GM19395 (cell line): ENCODE measurements at regions not wholly inside any gene's neighbourhood (a gene's known extent, or its start where the extent isn't known, plus 50 kb on each side); places are given as distances from the start of the nearest gene placed in this dataset.
A peak's percentile ranks its signal among the peaks of the same experiment; 100 is the strongest.

Source experiments
- ATAC-seq: cut with Tn5 transposase; IDR thresholded peaks from one replicate; pipeline ENCODE4 v1.9.1; 2021; ENCODE audit warnings: mild to moderate bottlenecking, moderate library complexity; ENCODE audit not compliant: unreplicated experiment

DNA sequence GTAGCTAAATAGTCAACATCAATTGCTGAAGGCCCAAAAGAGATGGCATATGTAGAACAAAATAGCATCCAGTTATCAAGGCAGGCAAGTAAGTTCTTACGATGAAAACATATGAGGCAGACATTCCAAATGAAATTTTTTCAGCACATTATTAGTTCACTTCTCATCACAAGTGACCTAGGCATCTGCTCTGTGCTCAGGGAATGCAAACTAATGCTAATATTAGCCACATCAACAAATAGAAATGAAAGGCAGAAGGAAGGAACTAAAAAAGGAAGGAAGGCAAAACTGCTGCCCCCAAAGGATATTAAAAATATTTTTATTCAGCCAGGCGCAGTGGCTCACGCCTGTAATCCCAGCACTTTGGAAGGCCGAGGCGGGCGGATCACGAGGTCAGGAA lies 51.2 kb upstream of the ROCK1 start:
- no peak for ATAC-seq

DNA sequence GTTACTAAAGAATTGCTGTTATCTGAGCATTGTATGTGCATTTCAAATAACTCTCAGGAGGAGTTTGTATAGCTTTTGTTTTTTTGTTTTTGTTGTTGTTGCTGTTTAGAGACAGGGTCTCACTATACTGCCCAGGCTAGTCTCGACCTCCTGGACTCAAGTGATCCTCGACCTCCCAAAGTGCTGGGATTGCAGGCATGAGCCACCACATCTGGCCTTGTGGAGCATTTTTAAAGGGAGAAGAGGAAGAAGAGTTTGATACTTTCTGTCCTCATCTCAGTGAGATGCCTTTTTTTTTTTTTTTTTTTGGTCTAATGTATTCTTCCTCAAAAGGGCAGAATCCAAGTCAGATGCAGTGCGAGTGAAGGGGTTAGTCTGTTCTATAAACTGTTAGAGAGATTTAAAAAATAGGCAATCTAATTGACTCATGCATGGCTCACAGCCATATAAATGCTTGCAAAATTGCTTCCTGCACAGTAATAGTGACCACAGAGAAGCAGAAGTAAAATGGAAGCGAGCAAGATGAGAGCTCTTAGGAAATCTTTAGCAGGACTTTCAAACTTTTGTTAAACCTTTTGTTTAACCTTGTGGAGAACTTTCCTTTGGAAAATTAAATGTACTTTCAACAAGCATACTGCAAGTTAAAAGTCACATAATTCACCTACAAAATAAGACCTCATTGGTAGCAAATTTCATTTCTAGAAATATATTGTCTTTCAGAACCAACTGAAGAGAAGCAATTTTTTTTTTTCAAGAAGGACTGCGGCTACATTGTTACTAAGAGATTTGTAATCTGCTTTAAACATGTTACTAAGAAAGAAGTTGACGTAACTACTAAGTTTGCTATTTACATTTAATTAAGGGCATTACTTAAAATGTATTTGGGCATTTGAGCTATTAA lies 52.3 kb upstream of the ROCK1 start:
- ATAC-seq, result no peak

DNA sequence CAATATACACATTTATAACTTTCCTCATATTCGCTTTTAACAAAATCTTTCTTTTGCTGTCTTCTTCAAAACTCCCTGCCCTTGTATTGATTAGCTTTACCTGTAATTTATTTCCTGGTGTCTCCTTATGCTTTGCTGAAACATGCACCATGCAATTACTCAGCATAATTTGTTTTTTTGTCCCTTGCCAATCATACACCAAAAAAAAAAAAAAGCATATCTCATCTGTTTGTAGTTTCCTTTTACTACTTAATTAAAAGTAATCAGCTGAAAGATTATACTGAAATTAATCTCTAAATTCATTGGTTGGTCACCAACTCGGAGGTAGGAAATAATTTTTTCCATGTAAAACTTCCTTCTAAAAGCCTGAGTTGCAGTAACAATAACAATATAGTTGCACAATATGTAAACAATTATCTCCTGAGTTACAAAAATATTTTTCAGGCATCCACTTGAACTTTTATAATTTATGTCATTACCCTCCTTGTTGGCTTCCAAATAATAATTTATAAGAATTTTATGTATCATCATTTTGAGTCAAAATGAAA lies 53.0 kb upstream of the ROCK1 start:
- no peak for ATAC-seq

DNA sequence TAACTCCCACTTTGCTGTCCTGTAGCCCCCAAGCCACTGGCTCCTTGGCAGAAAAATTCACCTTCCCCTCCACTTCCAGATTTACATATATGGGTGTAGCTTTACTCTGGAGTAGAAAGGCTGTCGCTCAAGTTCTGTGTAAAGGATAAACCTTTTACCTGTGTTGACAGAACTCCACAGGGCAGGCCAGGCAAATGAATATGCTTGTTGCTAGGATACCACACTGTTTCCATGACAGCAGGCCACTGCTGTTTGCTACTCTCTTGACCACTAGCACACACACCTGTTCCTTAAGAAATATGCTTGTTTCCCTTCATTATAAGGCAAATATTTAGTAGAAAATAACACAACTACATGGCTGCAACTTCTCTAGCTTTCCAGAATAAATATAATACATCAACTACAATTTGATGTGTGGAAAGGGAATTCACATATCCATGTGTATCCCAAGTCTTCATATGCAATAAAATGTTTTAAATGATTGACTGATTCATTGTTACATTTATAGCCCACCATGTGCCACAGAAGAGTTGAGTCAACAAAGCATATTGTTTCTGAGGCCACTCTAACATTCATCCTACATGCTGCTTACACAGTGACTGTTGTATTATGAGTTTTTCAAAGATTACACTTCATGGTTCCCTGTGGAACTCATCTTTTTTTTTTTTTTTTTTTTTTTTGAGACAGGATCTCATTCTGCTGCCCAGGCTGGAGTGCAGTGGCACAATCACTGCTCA lies 56.2 kb upstream of the ROCK1 start:
- no peak for ATAC-seq

DNA sequence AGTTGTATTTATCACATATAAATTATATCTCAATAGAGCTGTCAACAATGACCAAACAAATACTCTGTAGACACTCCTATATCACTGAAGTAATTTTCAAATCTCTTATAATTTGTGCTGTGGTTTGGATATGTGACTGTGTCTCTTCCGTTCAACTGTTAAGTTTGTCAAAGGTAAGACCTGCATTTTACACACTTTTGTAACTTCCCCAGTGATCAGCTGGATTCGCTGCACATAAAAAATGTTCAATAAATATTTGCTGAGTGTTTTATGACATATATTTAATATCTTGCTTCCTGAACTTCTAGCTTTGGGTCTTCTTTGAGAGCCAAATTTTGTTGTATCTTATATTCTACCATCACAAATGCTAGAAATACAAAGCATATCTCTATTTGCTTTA lies 57.3 kb upstream of the ROCK1 start:
- ATAC-seq, result no peak

DNA sequence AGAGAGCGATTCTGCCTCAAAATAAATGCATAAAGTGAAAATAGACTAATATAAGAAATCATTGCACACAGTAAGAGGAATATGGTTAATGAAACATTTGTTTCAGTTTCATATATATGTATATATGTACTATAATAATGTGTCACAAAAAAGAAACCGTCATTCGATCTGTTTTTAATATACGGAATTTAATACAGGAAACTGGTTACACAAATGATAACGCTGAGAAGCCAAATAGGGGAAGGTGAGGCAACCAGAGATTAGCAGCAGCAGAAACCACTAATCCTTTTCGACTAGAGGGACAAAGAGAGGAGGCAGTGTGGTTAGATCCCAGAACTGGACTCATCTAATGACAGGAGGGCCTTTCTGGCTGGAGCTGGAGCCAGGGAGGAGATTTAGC lies 64.2 kb upstream of the GREB1L start:
- no peak for ATAC-seq

DNA sequence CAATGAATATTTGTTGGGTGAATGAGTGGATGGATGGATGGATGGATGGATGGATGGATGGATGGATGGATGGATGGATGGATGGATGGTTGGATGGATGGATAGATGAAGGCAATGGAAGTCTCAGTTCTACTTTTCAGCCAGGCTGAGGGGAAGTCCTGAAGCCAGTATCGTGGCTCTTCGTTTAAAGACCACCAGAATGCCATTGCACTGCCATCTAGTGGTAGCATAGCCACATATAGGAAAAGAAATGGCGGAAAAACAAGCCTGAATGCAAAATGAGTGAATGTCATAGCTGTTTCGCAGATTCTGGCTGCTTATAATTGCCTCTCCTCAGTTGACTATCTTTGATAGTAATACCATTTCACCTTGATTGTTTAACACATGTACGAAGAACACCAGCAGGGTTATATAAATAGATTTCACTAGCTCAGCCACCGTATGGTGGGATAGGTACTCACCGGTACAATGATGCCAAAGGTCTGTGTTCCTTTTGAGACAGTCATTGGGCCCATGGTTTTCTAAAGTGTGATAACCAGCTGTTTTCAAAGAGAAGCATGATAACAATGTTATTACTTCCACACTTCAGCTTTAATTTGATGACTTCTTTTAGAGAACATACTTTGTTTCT lies 62.3 kb upstream of the GREB1L start:
- ATAC-seq, result peak; percentile 90

DNA sequence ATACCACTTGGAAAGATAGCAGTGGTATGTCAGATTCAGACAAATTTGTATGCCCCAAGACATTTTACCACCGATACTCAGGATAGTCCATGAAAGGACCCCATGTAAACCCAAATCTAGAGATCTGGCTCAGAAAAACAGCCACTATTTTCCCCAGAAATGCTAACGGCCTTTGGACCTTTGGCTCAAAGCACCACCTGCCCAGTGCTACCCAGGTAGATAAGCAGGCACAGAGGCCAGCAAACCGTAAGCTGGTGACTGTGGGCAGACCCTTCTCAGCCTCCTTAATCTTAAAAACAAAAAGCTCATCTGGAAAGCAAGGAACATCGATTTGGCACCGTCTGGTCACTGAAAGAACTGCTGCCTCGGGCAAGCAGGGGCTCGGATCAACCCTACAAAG lies 61.4 kb upstream of the GREB1L start:
- no peak for ATAC-seq

DNA sequence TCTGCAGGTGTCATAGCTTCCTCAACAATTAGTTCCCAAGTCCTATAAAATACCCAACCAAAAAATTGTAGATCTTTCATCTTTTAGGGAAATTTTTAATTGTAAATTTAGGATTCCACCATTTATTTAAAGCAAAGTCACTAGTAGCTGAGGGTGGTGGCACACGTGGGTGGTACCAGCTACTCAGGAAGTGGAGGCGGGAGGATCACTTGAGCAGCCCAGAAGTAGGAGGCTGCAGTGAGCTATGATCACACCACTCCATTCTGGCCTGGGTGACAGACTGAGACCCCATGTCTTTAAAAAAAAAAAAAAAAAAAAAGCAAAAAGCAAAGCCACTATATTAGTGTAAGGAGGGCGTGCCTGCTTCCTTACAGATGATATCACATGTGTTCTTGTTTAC lies 60.3 kb upstream of the GREB1L start:
- no peak for ATAC-seq

DNA sequence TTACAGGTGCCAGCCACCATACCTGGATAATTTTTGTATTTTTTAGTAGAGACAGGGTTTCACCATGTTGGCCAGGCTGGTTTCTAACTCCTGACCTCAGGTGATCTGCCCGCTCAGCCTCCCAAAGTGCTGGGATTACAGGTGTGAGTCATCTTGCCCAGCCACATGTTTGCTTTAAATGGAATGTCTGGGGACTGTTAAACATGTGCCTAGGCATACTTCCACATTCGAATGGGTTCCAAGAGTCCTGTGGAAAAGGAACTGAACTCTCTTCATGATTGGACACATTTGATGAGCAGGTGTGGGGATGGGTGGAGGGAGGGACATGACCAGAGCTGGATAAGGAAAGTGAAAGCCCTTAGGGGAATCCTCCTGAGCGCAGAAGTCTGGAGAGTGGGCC lies 58.4 kb upstream of the GREB1L start:
- ATAC-seq, result no peak

DNA sequence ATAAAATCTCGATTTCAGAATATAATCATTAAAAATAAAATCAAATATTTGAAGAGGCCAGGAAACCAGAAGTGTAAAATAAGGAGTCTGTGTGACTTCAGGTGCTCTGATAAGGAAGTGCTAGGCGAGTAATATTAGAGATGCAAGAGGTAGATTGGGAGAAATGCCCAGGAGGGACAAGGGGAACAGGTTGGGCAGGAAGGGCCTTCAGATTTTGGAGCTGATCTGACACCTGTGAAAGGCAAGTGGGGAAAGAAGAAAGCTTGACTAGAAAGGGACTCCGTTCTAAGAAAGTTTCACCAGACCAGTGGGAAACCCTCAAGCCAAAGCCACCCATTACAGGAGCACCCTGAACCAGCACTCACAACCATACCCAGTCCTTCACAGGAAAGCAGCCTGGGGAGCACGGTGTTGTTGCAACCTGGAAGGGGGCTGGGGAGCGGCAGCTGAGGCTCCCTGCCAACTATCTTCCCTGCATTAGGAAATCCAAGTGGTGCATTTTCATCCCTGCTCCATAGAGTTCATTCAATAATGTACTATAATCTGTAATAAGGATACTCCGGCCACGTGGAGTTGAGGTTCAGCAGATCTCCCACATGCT lies 57.5 kb upstream of the GREB1L start:
- no peak for ATAC-seq

DNA sequence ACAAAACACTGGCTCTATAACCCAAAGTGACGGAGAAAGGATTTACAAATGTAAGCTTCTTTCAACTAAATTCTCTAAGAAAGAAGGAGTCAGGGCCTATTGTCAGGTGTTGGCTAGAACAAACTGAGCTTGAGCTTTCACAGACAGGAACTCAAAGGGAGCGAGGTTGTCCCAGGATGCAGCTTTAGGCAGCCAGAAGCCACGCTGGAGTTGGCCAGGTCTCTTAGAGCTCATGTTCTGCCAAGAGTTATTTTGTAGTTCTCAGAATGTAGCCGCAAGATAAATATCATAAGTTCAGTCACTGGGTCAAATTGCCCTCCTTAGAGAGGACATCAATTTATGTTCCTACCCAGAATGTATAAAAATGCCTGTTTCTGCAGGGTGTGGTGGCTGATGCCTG lies 54.1 kb upstream of the GREB1L start:
- no peak for ATAC-seq

DNA sequence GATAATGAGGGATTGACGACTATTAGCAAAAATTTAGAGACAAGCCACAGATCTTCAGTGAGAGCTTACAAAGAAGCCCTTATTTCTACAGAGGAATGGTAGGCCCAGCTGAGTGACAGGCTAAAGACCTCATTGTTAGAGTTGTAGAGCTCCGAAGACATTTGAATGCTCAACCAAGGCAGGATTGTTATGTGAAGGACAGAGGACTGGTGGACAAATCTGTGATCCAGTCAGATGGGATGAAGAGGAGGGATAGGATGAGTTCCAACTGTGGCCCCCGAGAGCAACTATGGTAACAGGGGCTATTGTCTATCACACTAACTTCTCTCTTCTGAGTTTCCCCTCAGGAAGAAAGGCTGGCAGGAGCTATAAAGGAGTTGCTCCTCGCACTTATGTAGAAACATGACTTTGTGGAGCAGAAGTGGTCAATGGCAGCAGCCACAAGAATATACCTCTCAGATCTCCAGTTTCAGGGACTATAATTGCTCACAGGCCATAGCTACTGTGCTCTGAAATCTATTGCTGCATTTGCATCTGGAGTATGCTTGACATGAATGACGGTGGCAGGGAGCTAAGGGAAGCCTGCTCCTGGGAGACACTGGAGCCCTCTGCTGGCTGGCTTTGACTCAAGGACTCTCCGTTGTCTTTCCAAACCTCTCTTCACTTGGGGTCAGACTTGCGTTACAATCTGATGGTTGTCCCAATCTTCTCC lies 50.3 kb upstream of the GREB1L start:
- no peak for ATAC-seq
